Muscle layer of duodenum (tissue), 2 donors: ENCODE measurements at regions not wholly inside any gene's neighbourhood (a gene's known extent, or its start where the extent isn't known, plus 50 kb on each side); places are given as distances from the start of the nearest gene placed in this dataset.
"Not testable (repeated sequence)": the region's sequence is repeated elsewhere in the genome, so short reads cannot be mapped to it uniquely, and the experiment has no call there.

ENCODE experiments used
- H3K27ac ChIP-seq: one replicate; pipeline ENCODE4 v1.7.0; 2013; ENCODE audit warnings: mild to moderate bottlenecking, low read length
- H3K27me3 ChIP-seq: one replicate; pipeline ENCODE4 v1.7.0; 2013; ENCODE audit warnings: low read depth, mild to moderate bottlenecking, control low read depth, low read length
- H3K36me3 ChIP-seq, 2 donors: one replicate each; pipeline ENCODE4 v1.7.0; 2013; ENCODE audit warnings: low read length in 2 of 2, control low read depth in 1 of 2, mild to moderate bottlenecking in 1 of 2; ENCODE audit not compliant: insufficient read depth in 2 of 2, control insufficient read depth in 1 of 2
- H3K4me1 ChIP-seq, 2 donors: one replicate each; pipeline ENCODE4 v1.7.0; 2013; ENCODE audit warnings: low read length in 2 of 2, mild to moderate bottlenecking in 2 of 2, control low read depth in 1 of 2, moderate library complexity in 1 of 2; ENCODE audit not compliant: insufficient read depth in 2 of 2, control insufficient read depth in 1 of 2
- H3K4me3 ChIP-seq, 2 donors: one replicate each; pipeline ENCODE4 v1.7.0; 2013; ENCODE audit warnings: low read length in 2 of 2, low read depth in 1 of 2, mild to moderate bottlenecking in 1 of 2
- H3K9me3 ChIP-seq, 2 donors: one replicate each; pipeline ENCODE4 v1.7.0; 2013; ENCODE audit warnings: low read length in 2 of 2, control low read depth in 1 of 2, mild to moderate bottlenecking in 1 of 2; ENCODE audit not compliant: control insufficient read depth in 1 of 2
- donor health status: healthy.

DNA sequence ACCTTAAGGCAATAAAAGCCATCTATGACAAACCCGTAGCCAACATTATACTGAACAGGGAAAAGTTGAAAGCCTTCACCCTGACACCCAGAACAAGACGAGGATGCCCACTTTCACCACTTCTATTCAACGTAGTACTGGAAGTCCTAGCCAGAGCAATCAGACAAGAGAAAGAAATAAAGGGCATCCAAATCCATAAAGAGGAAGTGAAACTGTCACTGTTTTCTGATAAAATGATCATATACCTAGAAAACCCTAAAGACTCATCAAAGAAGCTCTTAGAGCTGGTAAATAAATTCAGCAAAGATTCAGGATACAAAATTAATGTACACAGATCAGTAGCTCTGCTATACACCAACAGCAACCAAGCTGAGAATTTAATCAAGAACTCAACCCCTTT, 1561.9 kb upstream of the CELF4 start:
- not testable (repeated sequence) for H3K4me1 ChIP-seq, H3K27me3 ChIP-seq, H3K27ac ChIP-seq, H3K4me3 ChIP-seq, H3K9me3 ChIP-seq, H3K36me3 ChIP-seq

DNA sequence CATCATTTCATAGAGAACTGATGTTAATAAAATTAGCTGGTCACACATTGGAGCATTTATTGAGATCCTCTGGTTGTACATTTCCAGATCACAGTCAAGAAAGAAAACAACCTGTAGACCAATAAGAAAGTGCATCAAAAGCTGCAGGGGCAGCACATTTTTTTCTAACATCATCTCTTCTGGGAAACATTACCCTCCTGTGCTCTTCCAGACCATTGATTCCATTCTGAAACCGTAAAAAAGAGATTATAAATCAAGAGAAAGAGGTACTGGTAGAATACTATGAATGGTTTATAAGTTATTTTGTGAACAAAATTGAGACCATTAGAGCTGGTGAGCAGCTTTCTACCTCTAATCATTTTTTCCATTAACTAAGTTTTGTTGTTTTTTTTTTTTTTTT, 1548.2 kb upstream of the CELF4 start:
- Histone ChIP-seq H3K4me1 (no peaks in the 10 kb centered on the region), H3K27ac (no peak overlapping the region), H3K36me3 (no peaks in the 10 kb centered on the region), H3K4me3 (no peak overlapping the region), H3K27me3 (no peaks in the 10 kb centered on the region), H3K9me3 (no peaks in the 10 kb centered on the region)

GRCh38 chr18:39105104-39105503, 1539.5 kb upstream of the CELF4 start:
- H3K4me1 ChIP-seq = no peaks in the 10 kb centered on the region
- no peak overlapping the region for H3K27ac ChIP-seq
- H3K4me3 ChIP-seq = no peak overlapping the region
- H3K36me3 ChIP-seq = no peaks in the 10 kb centered on the region
- no peaks in the 10 kb centered on the region for H3K27me3 ChIP-seq
- H3K9me3 ChIP-seq = no peaks in the 10 kb centered on the region

GRCh38 chr18:39072970-39073369, 1507.4 kb upstream of the CELF4 start:
- H3K4me1 ChIP-seq = no peaks in the 10 kb centered on the region
- no peaks in the 10 kb centered on the region for H3K27me3 ChIP-seq
- no peaks in the 10 kb centered on the region for H3K36me3 ChIP-seq
- H3K4me3 ChIP-seq = no peak overlapping the region
- no peaks in the 10 kb centered on the region for H3K9me3 ChIP-seq
- no peak overlapping the region for H3K27ac ChIP-seq

GRCh38 chr18:39062426-39062825, 1496.8 kb upstream of the CELF4 start:
- no peaks in the 10 kb centered on the region for H3K4me1 ChIP-seq
- H3K27ac ChIP-seq = no peak overlapping the region
- no peaks in the 10 kb centered on the region for H3K36me3 ChIP-seq
- H3K27me3 ChIP-seq = no peaks in the 10 kb centered on the region
- no peaks in the 10 kb centered on the region for H3K9me3 ChIP-seq
- H3K4me3 ChIP-seq = no peak overlapping the region

DNA sequence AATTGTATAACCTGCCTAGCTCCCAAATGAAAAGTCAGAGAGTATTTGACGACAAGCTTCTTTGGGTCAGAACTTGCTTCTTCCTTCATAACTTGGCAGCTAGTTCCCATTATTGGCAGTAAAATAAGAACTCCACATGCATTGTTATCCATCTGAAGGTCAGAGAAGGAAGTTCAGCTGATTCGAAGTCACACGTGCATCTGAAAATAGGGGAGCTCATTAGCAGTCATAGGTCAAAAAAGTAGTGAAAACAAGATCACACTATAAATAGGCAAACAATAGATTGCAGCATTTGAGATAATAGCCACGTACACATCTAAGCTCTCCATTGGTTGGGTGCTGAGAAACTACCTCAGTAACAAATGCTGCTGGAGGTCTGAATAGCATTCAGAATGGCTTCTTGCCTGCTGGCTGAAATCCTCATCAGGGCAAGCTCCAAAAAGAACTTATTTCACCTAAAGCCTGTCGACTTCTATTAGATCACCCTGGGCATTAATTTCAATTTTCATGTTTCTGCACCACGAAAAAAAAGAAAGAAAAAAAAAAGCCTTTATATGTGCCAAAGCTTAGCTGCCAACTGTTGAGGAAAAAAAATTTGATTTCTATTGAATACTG, 1492.9 kb upstream of the CELF4 start:
- Histone ChIP-seq H3K9me3 (no peaks in the 10 kb centered on the region), H3K4me1 (no peaks in the 10 kb centered on the region), H3K27ac (no peak overlapping the region), H3K27me3 (no peaks in the 10 kb centered on the region), H3K4me3 (no peak overlapping the region), H3K36me3 (no peaks in the 10 kb centered on the region)

- no peak overlapping the region for H3K4me3 ChIP-seq
- H3K9me3 ChIP-seq = no peaks in the 10 kb centered on the region
- no peaks in the 10 kb centered on the region for H3K4me1 ChIP-seq
- no peak overlapping the region for H3K27ac ChIP-seq
- H3K36me3 ChIP-seq = no peaks in the 10 kb centered on the region
- H3K27me3 ChIP-seq = no peaks in the 10 kb centered on the region
These were observed 1491.9 kb upstream of the CELF4 start for GRCh38 chr18:39057423-39058064.

- no peak overlapping the region for H3K4me3 ChIP-seq
- H3K9me3 ChIP-seq = no peaks in the 10 kb centered on the region
- H3K36me3 ChIP-seq = no peaks in the 10 kb centered on the region
- no peak overlapping the region for H3K27ac ChIP-seq
- H3K4me1 ChIP-seq = no peaks in the 10 kb centered on the region
- H3K27me3 ChIP-seq = no peaks in the 10 kb centered on the region
These were observed 1488.0 kb upstream of the CELF4 start for GRCh38 chr18:39053571-39053970.

DNA sequence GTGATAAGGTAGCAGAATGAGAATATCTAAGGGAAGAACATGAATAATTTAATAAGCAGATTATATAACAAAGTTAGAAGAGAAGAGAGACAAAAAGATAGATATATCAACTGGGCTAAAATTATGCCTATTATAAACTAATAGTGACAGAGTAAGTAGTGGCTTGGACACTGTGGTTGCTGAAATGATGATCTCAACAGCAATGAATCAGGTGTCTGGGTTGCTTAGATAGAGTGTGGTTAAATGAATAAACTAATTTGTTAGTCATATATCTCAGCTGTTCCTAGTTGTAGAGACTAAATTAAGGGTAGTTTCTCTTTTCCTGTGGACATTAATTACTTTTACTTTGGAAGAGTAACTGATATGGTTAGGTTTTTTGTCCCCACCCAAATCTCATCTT, 1485.4 kb upstream of the CELF4 start:
- no peaks in the 10 kb centered on the region for H3K4me1 ChIP-seq
- H3K27me3 ChIP-seq = no peaks in the 10 kb centered on the region
- H3K27ac ChIP-seq = no peak overlapping the region
- H3K4me3 ChIP-seq = no peak overlapping the region
- no peaks in the 10 kb centered on the region for H3K9me3 ChIP-seq
- H3K36me3 ChIP-seq = no peaks in the 10 kb centered on the region

DNA sequence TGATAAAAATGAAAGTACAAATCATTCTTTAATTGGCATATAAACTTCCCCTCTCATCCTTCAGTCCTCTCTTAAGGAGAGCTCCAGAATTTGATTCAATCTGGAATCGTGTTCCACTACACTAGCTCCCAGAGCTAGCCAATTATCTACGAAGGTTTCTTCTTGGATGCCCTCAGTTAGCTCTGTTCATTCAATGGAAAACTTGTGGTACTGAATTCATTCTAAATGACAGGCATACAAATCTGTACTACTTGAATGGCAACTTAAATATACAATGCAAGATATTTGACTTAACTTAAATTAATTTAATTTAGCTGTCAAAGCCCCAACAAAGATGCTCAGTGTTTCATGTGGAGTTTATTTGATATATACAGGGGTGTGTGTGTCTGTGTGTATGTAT, 1474.2 kb upstream of the CELF4 start:
- Histone ChIP-seq H3K9me3 (no peaks in the 10 kb centered on the region), H3K4me1 (no peaks in the 10 kb centered on the region), H3K4me3 (no peak overlapping the region), H3K36me3 (no peaks in the 10 kb centered on the region), H3K27me3 (no peaks in the 10 kb centered on the region), H3K27ac (no peak overlapping the region)

DNA sequence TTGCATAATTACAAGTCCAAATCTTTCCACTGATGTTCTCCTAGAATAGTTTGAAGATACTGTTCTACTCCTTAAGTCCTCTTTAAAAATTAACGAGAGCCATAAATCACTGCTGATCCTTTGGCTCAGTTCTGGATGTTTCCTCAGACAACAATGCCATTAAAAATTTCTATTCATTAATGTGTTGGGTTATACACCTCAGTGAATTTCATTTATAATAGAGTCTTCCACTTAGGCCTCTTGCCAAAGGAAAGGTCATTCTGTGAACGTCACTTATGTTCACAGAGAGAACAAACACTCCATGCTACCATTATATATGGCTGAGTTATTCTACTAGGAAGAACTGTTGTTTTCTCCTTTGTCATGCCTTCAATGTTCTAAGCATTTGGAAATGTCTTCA, 1472.3 kb upstream of the CELF4 start:
- Histone ChIP-seq H3K4me3 (no peak overlapping the region), H3K9me3 (no peaks in the 10 kb centered on the region), H3K27me3 (no peaks in the 10 kb centered on the region), H3K27ac (no peak overlapping the region), H3K4me1 (no peaks in the 10 kb centered on the region), H3K36me3 (no peaks in the 10 kb centered on the region)

- H3K9me3 ChIP-seq = no peaks in the 10 kb centered on the region
- H3K4me3 ChIP-seq = no peak overlapping the region
- H3K27ac ChIP-seq = no peak overlapping the region
- H3K27me3 ChIP-seq = no peaks in the 10 kb centered on the region
- no peaks in the 10 kb centered on the region for H3K36me3 ChIP-seq
- H3K4me1 ChIP-seq = no peaks in the 10 kb centered on the region
These were observed 1467.7 kb upstream of the CELF4 start for GRCh38 chr18:39033312-39033711.
